ENCODE measurements at regions not wholly inside any gene's neighbourhood (a gene's known extent, or its start where the extent isn't known, plus 50 kb on each side); places are given as distances from the start of the nearest gene placed in this dataset.
"Not testable (repeated sequence)": the region's sequence is repeated elsewhere in the genome, so short reads cannot be mapped to it uniquely, and the experiment has no call there.

- TF ChIP-seq, protein P1, sequence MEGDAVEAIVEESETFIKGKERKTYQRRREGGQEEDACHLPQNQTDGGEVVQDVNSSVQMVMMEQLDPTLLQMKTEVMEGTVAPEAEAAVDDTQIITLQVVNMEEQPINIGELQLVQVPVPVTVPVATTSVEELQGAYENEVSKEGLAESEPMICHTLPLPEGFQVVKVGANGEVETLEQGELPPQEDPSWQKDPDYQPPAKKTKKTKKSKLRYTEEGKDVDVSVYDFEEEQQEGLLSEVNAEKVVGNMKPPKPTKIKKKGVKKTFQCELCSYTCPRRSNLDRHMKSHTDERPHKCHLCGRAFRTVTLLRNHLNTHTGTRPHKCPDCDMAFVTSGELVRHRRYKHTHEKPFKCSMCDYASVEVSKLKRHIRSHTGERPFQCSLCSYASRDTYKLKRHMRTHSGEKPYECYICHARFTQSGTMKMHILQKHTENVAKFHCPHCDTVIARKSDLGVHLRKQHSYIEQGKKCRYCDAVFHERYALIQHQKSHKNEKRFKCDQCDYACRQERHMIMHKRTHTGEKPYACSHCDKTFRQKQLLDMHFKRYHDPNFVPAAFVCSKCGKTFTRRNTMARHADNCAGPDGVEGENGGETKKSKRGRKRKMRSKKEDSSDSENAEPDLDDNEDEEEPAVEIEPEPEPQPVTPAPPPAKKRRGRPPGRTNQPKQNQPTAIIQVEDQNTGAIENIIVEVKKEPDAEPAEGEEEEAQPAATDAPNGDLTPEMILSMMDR (IDR thresholded peaks at IDR 0.05), result no peak
- ATAC-seq (ENCODE audit: low FRiP score), result no peak
These were observed 137.9 kb downstream of the PCDH20 start for GRCh38 chr13:61277586-61278276.

GRCh38 chr13:61277088-61277487, 138.6 kb downstream of the PCDH20 start:
- TF ChIP-seq, protein P1 (IDR thresholded peaks at IDR 0.05), result no peak
- DNase-seq (ENCODE audit: low spot score) (no peak), ATAC-seq (ENCODE audit: low FRiP score) (no peak)

More at GRCh38 chr13:61277586-61278276, 137.9 kb downstream of the PCDH20 start:
- no peak for DNase-seq (ENCODE audit: low spot score)

DNA sequence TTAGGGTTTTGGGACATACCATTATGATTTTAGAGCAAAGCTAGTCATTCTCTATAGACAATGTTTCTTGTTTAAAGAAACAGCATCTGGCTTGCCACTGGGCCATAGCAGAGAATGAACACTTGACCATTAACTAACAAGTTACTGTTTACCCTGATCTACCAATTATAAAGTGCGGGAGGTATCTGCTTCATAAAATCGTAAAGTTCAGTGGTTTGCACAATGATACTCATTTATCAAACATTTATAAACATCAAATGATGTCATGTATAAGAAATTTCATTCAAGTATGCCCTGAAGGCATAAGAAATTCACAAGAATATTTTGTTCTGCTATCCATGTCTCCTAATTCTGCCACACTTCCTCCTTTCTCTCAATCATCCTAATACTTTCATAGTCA, 139.2 kb downstream of the PCDH20 start:
- TF ChIP-seq, protein P1 (IDR thresholded peaks at IDR 0.05), result no peak
- ATAC-seq (ENCODE audit: low FRiP score) (no peak), DNase-seq (ENCODE audit: low spot score) (no peak)

GRCh38 chr13:61275736-61276135, 139.9 kb downstream of the PCDH20 start:
- DNase-seq (ENCODE audit: low spot score) (no peak), ATAC-seq (ENCODE audit: low FRiP score) (no peak)
- TF ChIP-seq, protein P1 (IDR thresholded peaks at IDR 0.05), result no peak

GRCh38 chr13:61275251-61275650, 140.4 kb downstream of the PCDH20 start:
- DNase-seq (ENCODE audit: low spot score), result no peak
- TF ChIP-seq, protein P1 (IDR thresholded peaks at IDR 0.05), result no peak
- ATAC-seq (ENCODE audit: low FRiP score), result no peak

GRCh38 chr13:61266896-61267295, 148.8 kb downstream of the PCDH20 start:
- not testable (repeated sequence) for ATAC-seq (ENCODE audit: low FRiP score); DNase-seq (ENCODE audit: low spot score)

DNA sequence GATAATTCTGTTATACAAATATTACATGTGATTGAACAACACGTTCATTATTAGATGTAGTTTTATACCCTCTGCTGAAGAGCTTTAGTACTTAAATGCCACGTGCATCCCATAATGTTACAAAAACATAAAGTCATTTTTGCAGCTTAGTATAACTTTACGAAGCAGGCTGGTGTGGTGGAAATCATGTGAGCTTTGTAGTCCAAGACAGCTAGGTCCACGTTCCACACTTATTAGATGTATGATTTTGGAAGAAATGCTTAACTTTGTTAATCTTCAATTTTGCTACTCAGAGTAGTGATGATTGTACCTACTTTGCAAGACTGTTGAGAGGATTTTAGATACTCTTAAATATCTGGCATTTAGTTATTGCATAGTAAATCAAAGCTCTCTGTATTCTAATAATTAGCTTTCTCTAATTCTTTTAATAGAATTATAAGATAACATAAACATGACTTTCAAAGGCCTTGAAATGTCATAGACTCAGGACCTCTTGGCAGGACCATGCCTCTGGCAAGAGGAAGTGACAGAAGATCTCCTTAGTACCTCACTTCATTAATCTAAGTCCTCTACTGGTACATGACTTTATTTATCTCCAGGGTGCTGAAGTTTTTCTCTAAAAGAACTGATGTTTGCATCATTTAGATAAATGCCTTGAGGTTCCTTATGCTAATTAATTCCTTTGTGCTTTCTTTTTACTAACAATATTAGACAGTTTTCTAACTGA, 153.7 kb downstream of the PCDH20 start:
- DNase-seq (ENCODE audit: low spot score), result no peak
- ATAC-seq (ENCODE audit: low FRiP score), result no peak
- TF ChIP-seq, protein P1 (IDR thresholded peaks at IDR 0.05), result no peak

Measured in omental fat pad (tissue), 3 donors.